HEK293 (cell line): ENCODE measurements at regions not wholly inside any gene's neighbourhood (a gene's known extent, or its start where the extent isn't known, plus 50 kb on each side); places are given as distances from the start of the nearest gene placed in this dataset.

ENCODE experiments used
- CTCF ChIA-PET: fragments of 350-600 bp; formaldehyde crosslinking; extraction: SDS; loops from one replicate; lab custom pipeline; 2021; ENCODE audit warnings: antibody characterized with exemption; lab: Yijun Ruan, JAX
- POLR2A ChIA-PET: fragments of 300-600 bp; formaldehyde crosslinking; extraction: SDS; loops from one replicate; lab custom pipeline; 2020; ENCODE audit warnings: antibody characterized with exemption, inconsistent platforms; lab: Yijun Ruan, JAX
- H3K27ac ChIP-seq: fragments of 200-500 bp; sonication (Bioruptor generic); 2 replicates; pipeline ENCODE4 v1.5.1; 2014; ENCODE audit warnings: low read depth, low read length, control low read depth, inconsistent platforms; ENCODE audit errors: extremely low read depth
- H3K36me3 ChIP-seq, 2 experiments: fragments of 200-500 bp in 1 of 2; sonication (Bioruptor generic) in 1 of 2; 1 replicate in 1 of 2; 2 replicates in 1 of 2; pipeline ENCODE4 v1.5.1; 2014 to 2017; ENCODE audit warnings: inconsistent platforms in 2 of 2, low read length in 2 of 2; ENCODE audit not compliant: control insufficient read depth in 2 of 2, insufficient read depth in 1 of 2
- H3K4me1 ChIP-seq: fragments of 200-500 bp; sonication (Bioruptor generic); 2 replicates; pipeline ENCODE4 v1.5.1; 2014; ENCODE audit warnings: mild to moderate bottlenecking, low read length, inconsistent platforms; ENCODE audit not compliant: control insufficient read depth, insufficient read depth
- H3K4me3 ChIP-seq: 2 replicates; pipeline ENCODE4 v1.5.1; 2011; ENCODE audit warnings: low read depth, mild to moderate bottlenecking, control low read depth, low read length, moderate library complexity
- H3K9me3 ChIP-seq: fragments of 200-500 bp; sonication (Bioruptor generic); 2 replicates; pipeline ENCODE4 v1.5.1; 2014; ENCODE audit warnings: low read depth, low read length, inconsistent platforms; ENCODE audit not compliant: control insufficient read depth, insufficient read depth
- EGR2 ChIP-seq: fragments of 450-650 bp; formaldehyde crosslinking; IDR thresholded peaks from 2 replicates; pipeline ENCODE4 v1.5.1; 2016; ENCODE audit warnings: low read depth, missing biosample characterization, missing genetic modification characterization
- KLF16 ChIP-seq: fragments of 450-650 bp; formaldehyde crosslinking; IDR thresholded peaks from 2 replicates; pipeline ENCODE4 v1.5.1; 2017; ENCODE audit warnings: missing biosample characterization, missing genetic modification characterization
- SETDB1 ChIP-seq: IDR thresholded peaks from one replicate; pipeline ENCODE4 v1.6.1; 2017; ENCODE audit warnings: mild to moderate bottlenecking, low read length, moderate library complexity, mixed read lengths; ENCODE audit not compliant: insufficient read length
- ZEB2 ChIP-seq: fragments of 450-650 bp; formaldehyde crosslinking; IDR thresholded peaks from 2 replicates; pipeline ENCODE4 v1.5.1; 2016; ENCODE audit warnings: missing biosample characterization, missing genetic modification characterization
- ZFHX2 ChIP-seq: fragments of 450-650 bp; formaldehyde crosslinking; conservative IDR thresholded peaks from 2 replicates; pipeline ENCODE4 v1.5.1; 2016; ENCODE audit warnings: missing biosample characterization, missing genetic modification characterization
- ZFP41 ChIP-seq: fragments of 450-650 bp; formaldehyde crosslinking; IDR thresholded peaks from 2 replicates; pipeline ENCODE4 v1.5.1; 2016; ENCODE audit warnings: missing biosample characterization, missing genetic modification characterization, borderline replicate concordance
- ZIC2 ChIP-seq: fragments of 450-650 bp; formaldehyde crosslinking; IDR thresholded peaks from 2 replicates; pipeline ENCODE4 v1.5.1; 2016; ENCODE audit warnings: missing biosample characterization, missing genetic modification characterization
- ZNF184 ChIP-seq: fragments of 450-650 bp; IDR thresholded peaks from 2 replicates; pipeline ENCODE4 v1.5.1; 2018; ENCODE audit warnings: missing biosample characterization, mild to moderate bottlenecking, missing genetic modification characterization
- ZNF2 ChIP-seq: fragments of 450-650 bp; formaldehyde crosslinking; IDR thresholded peaks from 2 replicates; pipeline ENCODE4 v1.5.1; 2016; ENCODE audit warnings: missing biosample characterization, missing genetic modification characterization
- ZNF202 ChIP-seq: fragments of 450-650 bp; formaldehyde crosslinking; IDR thresholded peaks from 2 replicates; pipeline ENCODE4 v1.5.1; 2016; ENCODE audit warnings: missing biosample characterization, missing genetic modification characterization, borderline replicate concordance
- ZNF350 ChIP-seq: fragments of 450-650 bp; formaldehyde crosslinking; IDR thresholded peaks from 2 replicates; pipeline ENCODE4 v1.5.0; 2017; ENCODE audit warnings: missing biosample characterization, mild to moderate bottlenecking, missing genetic modification characterization
- ZNF404 ChIP-seq: fragments of 450-650 bp; formaldehyde crosslinking; IDR thresholded peaks from 2 replicates; pipeline ENCODE4 v1.5.1; 2017; ENCODE audit warnings: missing biosample characterization, missing genetic modification characterization
- ZNF423 ChIP-seq: fragments of 450-650 bp; formaldehyde crosslinking; IDR thresholded peaks from 2 replicates; pipeline ENCODE4 v1.5.1; 2016; ENCODE audit warnings: missing biosample characterization, missing genetic modification characterization
- ZNF558 ChIP-seq: fragments of 450-650 bp; formaldehyde crosslinking; IDR thresholded peaks from 2 replicates; pipeline ENCODE4 v1.5.1; 2016; ENCODE audit warnings: missing biosample characterization, missing genetic modification characterization
- ZNF560 ChIP-seq: fragments of 450-650 bp; formaldehyde crosslinking; IDR thresholded peaks from 2 replicates; pipeline ENCODE4 v1.5.1; 2017; ENCODE audit warnings: missing biosample characterization, missing genetic modification characterization, borderline replicate concordance
- ZNF830 ChIP-seq: fragments of 450-650 bp; IDR thresholded peaks from 2 replicates; pipeline ENCODE4 v1.5.0; 2018; ENCODE audit warnings: missing biosample characterization, missing genetic modification characterization, low read depth, mild to moderate bottlenecking, moderate library complexity
- TF ChIP-seq, protein P1 (sequence below): fragments of 450-650 bp; formaldehyde crosslinking; IDR thresholded peaks from 2 replicates; pipeline ENCODE4 v1.5.1; 2016; ENCODE audit warnings: missing biosample characterization, missing genetic modification characterization
- TF ChIP-seq, protein P2 (sequence below): fragments of 450-650 bp; formaldehyde crosslinking; IDR thresholded peaks from 2 replicates; pipeline ENCODE4 v1.5.1; 2017; ENCODE audit warnings: missing biosample characterization, missing genetic modification characterization

DNA sequence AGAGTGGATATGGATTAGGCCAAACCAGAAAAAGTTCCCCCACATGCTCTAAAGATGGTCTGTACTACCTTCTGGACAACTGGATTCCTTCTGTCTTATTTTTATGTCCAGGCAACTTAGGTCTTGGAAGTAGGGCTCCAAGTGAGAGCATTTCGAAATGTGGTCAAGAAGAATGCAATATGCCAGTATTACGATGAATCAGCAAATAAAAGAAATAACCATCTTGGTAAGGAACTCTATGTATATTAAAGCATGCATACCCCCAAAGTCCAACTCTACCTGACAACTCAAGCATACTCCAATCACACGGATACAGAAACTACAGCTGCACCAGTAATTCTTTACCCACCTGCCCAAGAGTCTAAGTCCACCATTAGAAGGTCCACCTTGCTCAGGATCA lies 234.5 kb downstream of the HNRNPD start:
- Histone ChIP-seq H3K4me1 (no peaks in the 10 kb centered on the region), H3K4me3 (no peak overlapping the region), H3K27ac (no peak overlapping the region), H3K9me3 (no peaks in the 10 kb centered on the region), H3K36me3 (no peaks in the 10 kb centered on the region)
- no peak for TF ChIP-seq ZFP41 (tag by site-specific recombination)
- CTCF ChIA-PET = no interaction called here
- POLR2A ChIA-PET = no interaction called here

DNA sequence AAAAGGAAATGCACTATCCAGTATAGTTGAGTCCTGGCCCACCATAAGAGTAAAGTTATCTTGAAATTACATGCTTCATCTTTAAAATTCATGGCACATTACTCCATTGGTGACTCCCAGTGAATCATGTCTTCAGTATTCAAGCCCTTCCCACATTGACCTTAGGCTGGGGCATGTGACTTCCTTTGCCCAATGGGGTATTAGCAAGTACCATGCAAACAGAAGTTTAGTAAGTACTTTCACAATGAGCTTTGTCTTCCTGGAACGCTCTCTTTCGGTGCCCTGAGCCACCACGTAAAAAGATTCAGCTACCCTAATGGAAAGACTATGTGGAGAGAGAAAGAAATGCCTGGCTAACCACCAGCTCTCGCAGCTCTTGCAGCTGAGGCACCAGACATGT lies 235.4 kb downstream of the HNRNPD start:
- CTCF ChIA-PET = no interaction called here
- Histone ChIP-seq H3K36me3 (no peaks in the 10 kb centered on the region), H3K4me3 (no peak overlapping the region), H3K4me1 (no peaks in the 10 kb centered on the region)
- POLR2A ChIA-PET = no interaction called here
- TF ChIP-seq ZEB2 (tag by site-specific recombination) (no peak), ZNF423 (tag by site-specific recombination) (no peak), KLF16 (no peak), ZNF404 (tag by site-specific recombination) (no peak)
- TF ChIP-seq, all 188 proteins: peak for 0
- Histone ChIP-seq H3K9me3 (no peaks in the 10 kb centered on the region), H3K27ac (no peak overlapping the region)

DNA sequence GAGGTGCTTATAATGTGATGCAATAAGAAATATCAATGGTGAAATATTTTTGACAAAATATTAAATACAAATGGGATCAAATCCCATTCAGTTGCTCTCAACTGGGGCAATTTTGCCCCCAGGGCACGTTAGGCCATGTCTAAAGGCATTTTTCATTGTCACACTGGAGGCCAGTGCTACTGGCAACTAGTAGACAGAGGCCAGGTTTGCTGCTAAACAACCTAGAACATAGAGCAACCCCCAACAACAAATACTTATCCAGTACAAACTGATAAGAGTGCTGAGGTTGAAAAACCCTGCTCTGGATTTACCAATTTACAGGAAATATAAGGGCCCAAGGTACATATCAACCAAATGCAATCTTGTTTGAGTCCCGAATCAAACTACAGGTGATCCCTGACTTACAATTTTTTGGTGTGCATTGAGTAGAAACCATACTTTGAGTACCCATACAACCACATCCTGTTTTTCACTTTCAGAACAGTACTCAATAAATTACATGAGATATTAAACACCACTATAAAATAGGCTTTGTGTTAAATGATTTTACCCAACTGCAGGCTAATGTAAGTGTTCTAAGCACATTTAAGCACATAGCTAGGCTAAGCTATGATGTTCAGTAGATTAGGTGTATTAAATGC lies 237.5 kb downstream of the HNRNPD start:
- no peaks in the 10 kb centered on the region for H3K4me1 ChIP-seq
- ChIA-PET CTCF (no interaction called here), POLR2A (no interaction called here)
- no peak for TF ChIP-seq ZNF184 (tag by site-specific recombination)
- TF ChIP-seq, protein P1, sequence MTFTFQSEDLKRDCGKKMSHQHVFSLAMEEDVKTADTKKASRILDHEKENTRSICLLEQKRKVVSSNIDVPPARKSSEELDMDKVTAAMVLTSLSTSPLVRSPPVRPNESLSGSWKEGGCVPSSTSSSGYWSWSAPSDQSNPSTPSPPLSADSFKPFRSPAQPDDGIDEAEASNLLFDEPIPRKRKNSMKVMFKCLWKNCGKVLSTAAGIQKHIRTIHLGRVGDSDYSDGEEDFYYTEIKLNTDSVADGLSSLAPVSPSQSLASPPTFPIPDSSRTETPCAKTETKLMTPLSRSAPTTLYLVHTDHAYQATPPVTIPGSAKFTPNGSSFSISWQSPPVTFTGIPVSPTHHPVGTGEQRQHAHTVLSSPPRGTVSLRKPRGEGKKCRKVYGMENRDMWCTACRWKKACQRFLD = no peak
- H3K9me3 ChIP-seq = no peaks in the 10 kb centered on the region
- H3K4me3 ChIP-seq = no peak overlapping the region
- H3K27ac ChIP-seq = no peak overlapping the region
- H3K36me3 ChIP-seq = no peaks in the 10 kb centered on the region

DNA sequence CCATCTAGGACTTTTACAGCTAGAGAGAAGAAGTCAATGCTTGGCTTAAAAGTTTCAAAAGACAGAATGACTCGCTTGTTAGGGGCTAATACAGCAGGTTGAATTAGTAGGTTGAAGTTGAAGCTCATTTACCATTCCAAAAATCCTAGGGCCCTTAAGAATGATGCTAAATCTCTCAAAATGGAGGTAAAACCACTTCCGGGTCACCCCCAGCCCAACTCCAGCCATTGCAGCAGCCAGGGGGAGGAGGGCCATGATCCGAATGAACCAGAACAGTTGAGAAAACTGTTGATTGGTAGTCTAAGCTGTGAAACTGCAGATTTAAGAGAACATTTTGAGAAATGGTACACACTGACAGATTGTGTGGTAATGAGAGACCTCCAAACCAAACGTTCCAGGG lies 245.4 kb downstream of the HNRNPD start:
- Histone ChIP-seq H3K27ac (no peak overlapping the region), H3K9me3 (no peaks in the 10 kb centered on the region), H3K4me3 (no peak overlapping the region), H3K36me3 (no peaks in the 10 kb centered on the region), H3K4me1 (no peaks in the 10 kb centered on the region)
- CTCF ChIA-PET = no interaction called here
- TF ChIP-seq ZNF560 (tag by site-specific recombination) (no peak), ZNF558 (no peak)
- POLR2A ChIA-PET = no interaction called here

DNA sequence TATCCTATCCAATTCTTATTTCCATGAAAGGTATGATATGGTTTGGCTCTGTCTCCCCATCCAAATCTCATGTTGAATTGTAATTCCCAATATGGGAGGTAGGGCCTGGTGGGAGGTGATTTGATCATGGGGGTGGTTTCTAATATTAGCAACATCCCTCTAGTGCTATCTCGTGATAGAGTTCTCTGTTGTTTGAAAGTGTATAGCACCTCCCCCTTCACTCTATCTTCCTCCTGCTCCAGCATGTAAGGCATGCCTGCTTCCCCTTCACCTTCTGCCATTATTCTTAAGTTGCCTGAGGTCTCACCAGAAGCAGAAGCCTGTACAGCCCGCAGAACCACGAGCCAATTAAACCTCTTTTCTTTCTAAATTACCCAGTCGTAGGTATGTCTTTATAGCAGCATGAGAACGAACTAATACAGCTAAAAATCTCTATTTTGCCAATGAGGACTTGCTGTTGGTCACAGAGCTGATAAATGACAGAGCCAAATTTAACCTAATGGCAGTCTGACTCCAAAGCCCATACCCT lies 247.2 kb downstream of the HNRNPD start:
- ChIA-PET POLR2A (no interaction called here), CTCF (no interaction called here)
- TF ChIP-seq EGR2 (tag by site-specific recombination) (no peak), ZNF2 (tag by site-specific recombination) (no peak), SETDB1 (no peak), ZNF202 (tag by site-specific recombination) (no peak), ZIC2 (tag by site-specific recombination) (no peak), ZNF350 (tag by site-specific recombination) (no peak), ZNF830 (tag by site-specific recombination) (no peak), ZFHX2 (no peak), ZNF423 (tag by site-specific recombination) (no peak)
- TF ChIP-seq, protein P2, sequence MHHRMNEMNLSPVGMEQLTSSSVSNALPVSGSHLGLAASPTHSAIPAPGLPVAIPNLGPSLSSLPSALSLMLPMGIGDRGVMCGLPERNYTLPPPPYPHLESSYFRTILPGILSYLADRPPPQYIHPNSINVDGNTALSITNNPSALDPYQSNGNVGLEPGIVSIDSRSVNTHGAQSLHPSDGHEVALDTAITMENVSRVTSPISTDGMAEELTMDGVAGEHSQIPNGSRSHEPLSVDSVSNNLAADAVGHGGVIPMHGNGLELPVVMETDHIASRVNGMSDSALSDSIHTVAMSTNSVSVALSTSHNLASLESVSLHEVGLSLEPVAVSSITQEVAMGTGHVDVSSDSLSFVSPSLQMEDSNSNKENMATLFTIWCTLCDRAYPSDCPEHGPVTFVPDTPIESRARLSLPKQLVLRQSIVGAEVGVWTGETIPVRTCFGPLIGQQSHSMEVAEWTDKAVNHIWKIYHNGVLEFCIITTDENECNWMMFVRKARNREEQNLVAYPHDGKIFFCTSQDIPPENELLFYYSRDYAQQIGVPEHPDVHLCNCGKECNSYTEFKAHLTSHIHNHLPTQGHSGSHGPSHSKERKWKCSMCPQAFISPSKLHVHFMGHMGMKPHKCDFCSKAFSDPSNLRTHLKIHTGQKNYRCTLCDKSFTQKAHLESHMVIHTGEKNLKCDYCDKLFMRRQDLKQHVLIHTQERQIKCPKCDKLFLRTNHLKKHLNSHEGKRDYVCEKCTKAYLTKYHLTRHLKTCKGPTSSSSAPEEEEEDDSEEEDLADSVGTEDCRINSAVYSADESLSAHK (tag by site-specific recombination) = no peak
- TF ChIP-seq, protein P1 = no peak
- no peaks in the 10 kb centered on the region for H3K36me3 ChIP-seq
- H3K9me3 ChIP-seq = no peaks in the 10 kb centered on the region
- H3K4me3 ChIP-seq = no peak overlapping the region
- no peaks in the 10 kb centered on the region for H3K4me1 ChIP-seq
- no peak overlapping the region for H3K27ac ChIP-seq
